ENCODE measurements at regions not wholly inside any gene's neighbourhood (a gene's known extent, or its start where the extent isn't known, plus 50 kb on each side); places are given as distances from the start of the nearest gene placed in this dataset.

GRCh38 chr12:84276215-84276614, 636.4 kb downstream of the SLC6A15 start:
- Mint-ChIP-seq H3K9me3 (peaks cover 4% of the 10 kb centered on the region), H3K27me3 (ENCODE audit: low read depth) (peaks cover 3% of the 10 kb centered on the region), H3K4me1 (peaks cover 14% of the 10 kb centered on the region), H3K36me3 (ENCODE audit: low read depth) (no peaks in the 10 kb centered on the region), H3K4me3 (no peak overlapping the region), H3K27ac (peak overlapping the region in 2 of 3 experiments; percentile 37 to 50)
- TF ChIP-seq CTCF (IDR thresholded peaks at IDR 0.05; ENCODE audit: unreplicated experiment in 3 of 3): no peak

GRCh38 chr12:84272324-84272723, 640.3 kb downstream of the SLC6A15 start:
- Mint-ChIP-seq H3K4me1 (peaks cover 14% of the 10 kb centered on the region), H3K4me3 (no peak overlapping the region), H3K9me3 (no peaks in the 10 kb centered on the region), H3K27me3 (ENCODE audit: low read depth) (peaks cover 3% of the 10 kb centered on the region), H3K36me3 (ENCODE audit: low read depth) (no peaks in the 10 kb centered on the region), H3K27ac (no peak overlapping the region)
- TF ChIP-seq CTCF (IDR thresholded peaks at IDR 0.05; ENCODE audit: unreplicated experiment in 3 of 3): no peak

- Mint-ChIP-seq H3K36me3 (ENCODE audit: low read depth) (no peaks in the 10 kb centered on the region), H3K4me3 (no peak overlapping the region), H3K27ac (no peak overlapping the region), H3K27me3 (ENCODE audit: low read depth) (peaks cover 3% of the 10 kb centered on the region), H3K4me1 (peaks cover 4% of the 10 kb centered on the region), H3K9me3 (no peaks in the 10 kb centered on the region)
- no peak for TF ChIP-seq CTCF (IDR thresholded peaks at IDR 0.05; ENCODE audit: unreplicated experiment in 3 of 3)
Measured at GRCh38 chr12:84270470-84271140, 642.0 kb downstream of the SLC6A15 start.

GRCh38 chr12:84247931-84248330, 664.7 kb downstream of the SLC6A15 start:
- Mint-ChIP-seq H3K4me3 (no peak overlapping the region), H3K9me3 (no peaks in the 10 kb centered on the region), H3K27me3 (ENCODE audit: low read depth) (no peaks in the 10 kb centered on the region), H3K36me3 (ENCODE audit: low read depth) (no peaks in the 10 kb centered on the region), H3K27ac (no peak overlapping the region), H3K4me1 (no peaks in the 10 kb centered on the region)
- no peak for TF ChIP-seq CTCF (IDR thresholded peaks at IDR 0.05; ENCODE audit: unreplicated experiment in 3 of 3)

GRCh38 chr12:84243686-84244085, 668.9 kb downstream of the SLC6A15 start:
- TF ChIP-seq CTCF (IDR thresholded peaks at IDR 0.05; ENCODE audit: unreplicated experiment in 3 of 3): no peak
- H3K27me3 Mint-ChIP-seq (ENCODE audit: low read depth): no peaks in the 10 kb centered on the region
- no peaks in the 10 kb centered on the region for H3K36me3 Mint-ChIP-seq (ENCODE audit: low read depth)
- H3K4me1 Mint-ChIP-seq: no peaks in the 10 kb centered on the region
- H3K27ac Mint-ChIP-seq: no peak overlapping the region
- H3K4me3 Mint-ChIP-seq: no peak overlapping the region
- H3K9me3 Mint-ChIP-seq: no peaks in the 10 kb centered on the region

- Mint-ChIP-seq H3K9me3 (no peaks in the 10 kb centered on the region), H3K27ac (peak overlapping the region; percentile 14 to 63 (median 30)), H3K36me3 (ENCODE audit: low read depth) (no peaks in the 10 kb centered on the region), H3K27me3 (ENCODE audit: low read depth) (no peaks in the 10 kb centered on the region), H3K4me1 (peaks cover 21% of the 10 kb centered on the region), H3K4me3 (no peak overlapping the region)
- no peak for TF ChIP-seq CTCF (IDR thresholded peaks at IDR 0.05; ENCODE audit: unreplicated experiment in 3 of 3)
Measured at GRCh38 chr12:84222841-84223240, 689.8 kb downstream of the SLC6A15 start.
